Spleen (tissue), 11 donors: ENCODE measurements at regions not wholly inside any gene's neighbourhood (a gene's known extent, or its start where the extent isn't known, plus 50 kb on each side); places are given as distances from the start of the nearest gene placed in this dataset.
A peak's percentile ranks its signal among the peaks of the same experiment; 100 is the strongest.

ENCODE experiments used
- DNase-seq: peaks from one replicate; pipeline ENCODE4 v3.0.0-alpha.2; 2020
- H3K27ac ChIP-seq, 8 donors: fragments of 200-600 bp; sonication (generic) in 7 of 8; 1 replicate in 4 of 8; 2 replicates in 4 of 8; pipeline versions ENCODE4 v1.5.0 to v1.8.0; 2016 to 2021; ENCODE audit warnings: inconsistent platforms in 4 of 8, mild to moderate bottlenecking in 4 of 8, moderate library complexity in 1 of 8
- H3K27me3 ChIP-seq, 7 donors: fragments of 200-600 bp; sonication (generic) in 6 of 7; replicated peaks in 1 of 7; 1 replicate in 4 of 7; 2 replicates in 3 of 7; pipeline versions ENCODE4 v1.5.0 to v1.8.0; 2016 to 2021; ENCODE audit warnings: inconsistent platforms in 3 of 7, mild to moderate bottlenecking in 1 of 7
- H3K36me3 ChIP-seq, 6 donors: fragments of 200-600 bp; sonication (generic) in 5 of 6; 1 replicate in 4 of 6; 2 replicates in 2 of 6; pipeline versions ENCODE4 v1.5.0 to v1.8.0; 2016 to 2021; ENCODE audit warnings: inconsistent platforms in 2 of 6
- H3K4me1 ChIP-seq, 6 donors: fragments of 200-600 bp; sonication (generic) in 5 of 6; 1 replicate in 3 of 6; 2 replicates in 3 of 6; pipeline versions ENCODE4 v1.5.0 to v1.8.0; 2016 to 2021; ENCODE audit warnings: inconsistent platforms in 3 of 6
- H3K4me3 ChIP-seq, 8 donors: fragments of 200-600 bp; sonication (generic) in 7 of 8; 1 replicate in 4 of 8; 2 replicates in 4 of 8; pipeline versions ENCODE4 v1.5.0 to v1.8.0; 2016 to 2021; ENCODE audit warnings: inconsistent platforms in 4 of 8, mild to moderate bottlenecking in 4 of 8, moderate library complexity in 2 of 8
- H3K9me3 ChIP-seq, 8 donors: fragments of 200-600 bp; sonication (generic) in 7 of 8; 1 replicate in 4 of 8; 2 replicates in 4 of 8; pipeline versions ENCODE4 v1.5.0 to v1.8.0; 2016 to 2021; ENCODE audit warnings: inconsistent platforms in 4 of 8
- CTCF ChIP-seq, 11 experiments: fragments of 200-600 bp in 7 of 11; fragments of 450-650 bp in 4 of 11; sonication (generic) in 4 of 11; IDR thresholded peaks in 8 of 11; conservative IDR thresholded peaks in 3 of 11; 1 replicate in 7 of 11; 2 replicates in 4 of 11; pipeline versions ENCODE4 v1.4.0 to v1.8.0; 2016 to 2021; ENCODE audit warnings: antibody characterized with exemption in 11 of 11, inconsistent platforms in 4 of 11, mild to moderate bottlenecking in 1 of 11
- POLR2A ChIP-seq, 3 donors: fragments of 450-650 bp; IDR thresholded peaks; one replicate each; pipeline ENCODE4 v1.5.1; 2017; ENCODE audit warnings: antibody characterized with exemption in 3 of 3, mild to moderate bottlenecking in 1 of 3
- POLR2AphosphoS5 ChIP-seq, 3 donors: sonication (generic); formaldehyde crosslinking; IDR thresholded peaks; one replicate each; pipeline ENCODE4 v1.5.1; 2017; ENCODE audit warnings: antibody characterized with exemption in 3 of 3
- WGBS, 5 donors: extraction: QIAGEN DNeasy Blood & Tissue Kit in 3 of 5; methylation state at CpG; one replicate each; pipeline versions ENCODE4 v1.1.5 to v1.1.7; 2013 to 2018; 5-methylcytosine and 5-hydroxymethylcytosine counted together
- intact Hi-C: fragments of 100-400 bp; cut with DNase I; formaldehyde crosslinking; loops from one replicate; pipeline ENCODE4 v1.15.0; 2023; ENCODE audit warnings: low total_unique reads
- donor health status: healthy with polysubstance abuse.
- donor health status: DM: no; HTN: no; CAD: no; lungs with moderate emphysema.
- donor health status: DM: no; HTN: no; CAD: no.
- donor health status: Bipolar disorder and iron deficiency.
- donor health status: healthy.
- donor health status: DM: no; HTN: no; CAD: no.
- donor health status: DM: yes; HTN: yes; CAD: no.

DNA sequence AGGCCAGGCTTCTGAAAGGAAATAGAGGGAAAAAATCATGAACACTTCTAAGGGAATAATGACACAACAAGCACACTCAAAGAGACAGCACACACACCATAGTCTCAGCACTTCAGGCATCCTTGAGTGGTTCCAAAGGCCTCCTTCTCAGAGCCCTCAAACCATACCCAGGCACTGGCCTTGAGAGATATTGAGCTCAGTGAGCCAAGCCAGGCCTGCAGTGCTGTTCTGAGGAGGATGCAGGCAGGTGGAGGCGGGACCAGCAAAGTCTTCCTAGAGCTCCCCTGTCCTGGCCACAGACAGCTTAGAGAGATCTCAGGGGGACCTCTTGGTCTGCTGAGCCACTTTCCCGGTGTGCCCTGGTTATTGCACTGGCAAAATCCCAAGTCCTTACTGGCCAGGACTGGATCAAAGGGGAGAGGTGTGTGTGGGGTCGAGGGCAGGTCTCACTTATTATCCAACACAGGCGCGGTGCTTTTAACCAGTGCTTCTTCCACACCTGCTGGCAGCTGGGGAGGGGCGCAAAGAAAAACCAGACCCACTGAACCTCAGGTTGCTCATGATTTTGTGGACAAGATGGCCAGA, 86.8 kb upstream of the HAAO start:
- Histone ChIP-seq H3K36me3 (no peaks in the 10 kb centered on the region), H3K27ac (peak overlapping the region; percentile 35 to 91 (median 76)), H3K9me3 (no peaks in the 10 kb centered on the region), H3K27me3 (no peaks in the 10 kb centered on the region), H3K4me1 (peaks cover 6 to 69% (median 43%) of the 10 kb centered on the region in 6 donors), H3K4me3 (no peak overlapping the region)
- WGBS, 5 donors = 66 to 92% (median 76%) methylated on average over 6 of the region's 6 CpGs
- no peak for DNase-seq
- TF ChIP-seq POLR2A (IDR thresholded peaks at IDR 0.05) (no peak), POLR2AphosphoS5 (IDR thresholded peaks at IDR 0.05) (no peak), CTCF (IDR thresholded peaks at IDR 0.05 in 8 of 11, conservative IDR thresholded peaks at IDR 0.05 in 3 of 11) (no peak)
- intact Hi-C loops = loop anchor here (10.0 kb wide), 1 partner anchor 56 kb away; no protein-coding TSS in a partner anchor

DNA sequence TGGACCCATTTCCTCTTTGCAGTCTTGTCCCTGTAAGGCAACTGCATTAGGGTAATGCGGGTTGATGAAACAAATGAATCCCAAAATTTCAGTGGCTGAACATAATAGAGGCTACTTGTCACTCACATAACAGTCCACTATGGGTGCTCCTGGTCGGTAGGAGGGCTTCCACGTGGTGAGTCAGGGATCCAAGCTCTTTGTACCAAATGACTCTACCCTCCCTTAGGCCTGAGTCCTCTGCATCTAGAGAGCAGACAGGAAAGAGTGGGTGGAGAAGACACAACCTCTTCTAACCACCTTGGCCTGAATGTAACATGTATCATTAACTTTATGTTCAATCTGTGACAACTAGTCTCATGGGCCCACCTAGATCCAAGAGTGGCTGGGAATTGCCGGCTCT, 86.2 kb upstream of the HAAO start:
- peak overlapping the region; percentile 35 to 91 (median 76) for H3K27ac ChIP-seq
- WGBS, 5 donors = 72 to 83% (median 75%) methylated on average over 4 of the region's 4 CpGs
- peaks cover 6 to 75% (median 45%) of the 10 kb centered on the region in 6 donors for H3K4me1 ChIP-seq
- no peaks in the 10 kb centered on the region for H3K27me3 ChIP-seq
- H3K36me3 ChIP-seq = no peaks in the 10 kb centered on the region
- no peaks in the 10 kb centered on the region for H3K9me3 ChIP-seq
- no peak for TF ChIP-seq POLR2A (IDR thresholded peaks at IDR 0.05)
- TF ChIP-seq POLR2AphosphoS5 (IDR thresholded peaks at IDR 0.05) = no peak
- TF ChIP-seq CTCF (IDR thresholded peaks at IDR 0.05 in 8 of 11, conservative IDR thresholded peaks at IDR 0.05 in 3 of 11) = no peak
- DNase-seq = no peak
- intact Hi-C loops = loop anchor here (10.0 kb wide), 1 partner anchor 56 kb away; no protein-coding TSS in a partner anchor
- no peak overlapping the region for H3K4me3 ChIP-seq

DNA sequence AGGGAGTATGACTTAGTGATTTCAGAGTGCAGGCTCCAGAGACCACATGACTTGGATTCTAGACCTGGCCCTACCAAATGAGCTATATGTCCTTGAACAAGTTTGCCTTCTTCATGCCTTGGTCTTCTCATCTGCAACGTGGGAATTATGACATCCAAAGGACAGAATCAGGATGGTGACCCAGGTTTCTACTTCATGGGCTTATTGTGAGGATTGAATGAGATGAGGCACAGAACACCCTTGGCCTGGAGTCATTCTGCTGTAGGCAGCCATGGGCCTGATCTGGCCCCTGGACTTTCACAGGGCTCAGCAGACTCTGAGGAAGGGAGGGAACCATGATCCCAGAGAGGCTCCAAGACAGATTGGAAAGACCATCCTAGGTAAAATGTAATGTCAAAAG, 85.6 kb upstream of the HAAO start:
- H3K27me3 ChIP-seq = no peaks in the 10 kb centered on the region
- 75 to 93% (median 83%) methylated on average over 1 of the region's 1 CpG for WGBS, 5 donors
- no peak for DNase-seq
- no peaks in the 10 kb centered on the region for H3K36me3 ChIP-seq
- peak overlapping the region; percentile 35 to 91 (median 76) for H3K27ac ChIP-seq
- intact Hi-C loops = loop anchor here (10.0 kb wide), 1 partner anchor 57 kb away; no protein-coding TSS in a partner anchor
- peaks cover 6 to 77% (median 49%) of the 10 kb centered on the region in 6 donors for H3K4me1 ChIP-seq
- no peaks in the 10 kb centered on the region for H3K9me3 ChIP-seq
- no peak overlapping the region for H3K4me3 ChIP-seq
- TF ChIP-seq POLR2AphosphoS5 (IDR thresholded peaks at IDR 0.05) (no peak), POLR2A (IDR thresholded peaks at IDR 0.05) (no peak), CTCF (IDR thresholded peaks at IDR 0.05 in 8 of 11, conservative IDR thresholded peaks at IDR 0.05 in 3 of 11) (no peak)

DNA sequence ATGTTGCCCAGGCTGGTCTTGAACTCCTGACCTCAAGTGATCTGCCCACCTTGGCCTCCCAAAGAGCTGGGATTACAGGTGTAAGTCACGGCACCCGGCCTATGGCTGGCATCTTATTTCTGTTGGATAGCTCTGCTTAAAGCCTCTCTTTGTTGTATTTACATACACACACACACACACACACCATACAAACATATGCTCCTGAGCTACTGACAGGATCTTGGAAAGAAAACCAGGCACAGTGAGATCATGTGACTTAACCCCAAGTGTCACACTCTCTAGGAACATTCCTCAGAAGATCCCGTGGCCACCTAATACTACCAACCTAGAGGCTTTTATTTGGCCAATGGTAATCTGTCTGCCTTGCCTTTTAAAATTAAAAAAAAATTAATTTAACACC, 85.1 kb upstream of the HAAO start:
- intact Hi-C loops = loop anchor here (10.0 kb wide), 1 partner anchor 57 kb away; no protein-coding TSS in a partner anchor
- peaks cover 6 to 81% (median 53%) of the 10 kb centered on the region in 6 donors for H3K4me1 ChIP-seq
- WGBS, 5 donors = 85 to 92% (median 90%) methylated on average over 3 of the region's 3 CpGs
- H3K27ac ChIP-seq = peak overlapping the region in 7 of 8 donors; percentile 9 to 91 (median 77)
- TF ChIP-seq POLR2AphosphoS5 (IDR thresholded peaks at IDR 0.05) = no peak
- no peak for TF ChIP-seq POLR2A (IDR thresholded peaks at IDR 0.05)
- no peak for TF ChIP-seq CTCF (IDR thresholded peaks at IDR 0.05 in 8 of 11, conservative IDR thresholded peaks at IDR 0.05 in 3 of 11)
- H3K36me3 ChIP-seq = no peaks in the 10 kb centered on the region
- H3K9me3 ChIP-seq = no peaks in the 10 kb centered on the region
- H3K4me3 ChIP-seq = no peak overlapping the region
- no peaks in the 10 kb centered on the region for H3K27me3 ChIP-seq
- DNase-seq = no peak
